ENCODE measurements at regions not wholly inside any gene's neighbourhood (a gene's known extent, or its start where the extent isn't known, plus 50 kb on each side); places are given as distances from the start of the nearest gene placed in this dataset.
A peak's percentile ranks its signal among the peaks of the same experiment; 100 is the strongest.

DNA sequence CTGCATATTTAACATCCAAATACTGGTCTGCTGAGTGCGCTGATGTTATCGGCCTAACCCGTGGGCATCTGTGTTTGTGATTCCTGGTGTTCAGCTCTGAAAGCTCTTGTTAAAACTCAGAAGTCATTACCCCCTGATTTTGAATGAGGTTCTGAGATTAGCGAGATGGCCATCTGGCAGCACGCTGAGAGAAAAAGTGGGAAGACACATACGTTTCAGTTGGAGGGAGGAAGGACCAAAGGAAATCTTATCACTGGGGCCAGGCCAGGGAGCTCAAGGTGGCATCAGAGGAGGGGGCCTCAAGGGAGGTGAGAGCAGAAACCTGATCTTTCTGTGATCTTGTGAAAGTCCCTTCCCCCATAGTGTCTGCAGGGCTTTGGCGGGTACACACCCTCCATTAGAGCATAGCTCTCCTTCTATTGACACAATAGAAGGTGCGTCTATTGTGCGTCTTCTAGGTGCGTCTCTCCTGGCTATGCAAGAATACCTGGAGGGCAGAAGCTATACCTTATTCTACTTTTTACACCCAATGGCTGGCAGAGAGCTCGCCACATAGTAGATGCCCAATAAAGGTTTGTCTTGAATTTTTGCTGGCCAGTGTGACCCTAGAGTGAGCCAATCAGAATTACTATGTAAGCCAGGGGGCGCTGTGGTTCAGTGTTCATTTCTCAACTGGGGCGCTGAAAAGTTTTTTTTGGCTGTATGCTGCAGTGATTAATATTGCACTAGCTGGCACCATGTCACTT, 182.4 kb downstream of the SHQ1 start:
- H2AK5ac ChIP-seq (ENCODE audit: low read depth, low read length) = no peak overlapping the region
- no peak overlapping the region; the same call in 1 of the 2 replicates for H3K18ac ChIP-seq (ENCODE audit: extremely low read depth, low read length)
- no peak overlapping the region for H3K4me3 ChIP-seq (ENCODE audit: extremely low read depth in 1 of 4, insufficient read depth in 2 of 4, low read depth in 3 of 4, low read length in 4 of 4)
- no peak overlapping the region for H2BK20ac ChIP-seq (ENCODE audit: low read length)
- no peak overlapping the region for H3K4me2 ChIP-seq (ENCODE audit: insufficient read depth in 1 of 2, low read depth in 2 of 2, low read length in 2 of 2)
- no peak overlapping the region; the same call in 1 of the 2 replicates for H2BK5ac ChIP-seq (ENCODE audit: low read depth, low read length)
- no peak overlapping the region for H2BK120ac ChIP-seq (replicated peaks; ENCODE audit: low read depth, low read length)
- no peak overlapping the region for H2BK12ac ChIP-seq (ENCODE audit: low read depth, low read length)
- H3K9me3 ChIP-seq (ENCODE audit: insufficient read depth in 2 of 2, low read depth in 1 of 2, low read length in 1 of 2) = no peaks in the 10 kb centered on the region
- peak; percentile 84 for FAIRE-seq
- H4K91ac ChIP-seq (replicated peaks; ENCODE audit: insufficient read length, low read length) = no peak overlapping the region
- 82% methylated on average over 13 of the region's 13 CpGs; no CpG with 5 or more reads in 1 of the 2 experiments for WGBS, 2 experiments (ENCODE audit: extremely low coverage in 1 of 2, insufficient coverage in 1 of 2, insufficient read length in 1 of 2, insufficient replicate concordance in 2 of 2, low coverage in 1 of 2, low lambda C conversion rate in 2 of 2, missing lambda C conversion rate in 1 of 2)
- H2BK15ac ChIP-seq (ENCODE audit: low read length) = no peak overlapping the region
- H2AFZ ChIP-seq (ENCODE audit: low read length) = no peak overlapping the region
- H3K23ac ChIP-seq (ENCODE audit: insufficient read length) = no peak overlapping the region
- H3K56ac ChIP-seq (replicated peaks; ENCODE audit: insufficient read length, low read depth, low read length) = no peak overlapping the region
- peak in 1 of 2 experiments; percentile 87 for DNase-seq (ENCODE audit: low read depth in 1 of 2, low spot score in 2 of 2)
- no peaks in the 10 kb centered on the region for H3K27me3 ChIP-seq (replicated peaks in 1 of 4; ENCODE audit: control insufficient read depth in 3 of 4, extremely low read depth in 1 of 4, insufficient read depth in 3 of 4, low read length in 3 of 4)
- no peak overlapping the region for H3K9ac ChIP-seq (replicated peaks in 1 of 4; ENCODE audit: extremely low read depth in 1 of 4, low read depth in 3 of 4, low read length in 3 of 4)
- H3K79me2 ChIP-seq (ENCODE audit: control insufficient read depth in 1 of 2, insufficient read depth in 2 of 2, low read length in 2 of 2) = no peaks in the 10 kb centered on the region
- ChIA-PET CTCF (ENCODE audit: partially characterized antibody) (interaction anchor here (0.6 to 6.7 kb wide), 99 partner anchors 9 to 1174 kb away, joined by 3 to 114 read pairs (median 4); no protein-coding TSS in a partner anchor), POLR2A (ENCODE audit: partially characterized antibody) (no interaction called here)
- H4K20me1 ChIP-seq (replicated peaks in 1 of 2; ENCODE audit: control insufficient read depth in 1 of 2, insufficient read depth in 2 of 2, low read length in 2 of 2) = no peaks in the 10 kb centered on the region
- TF ChIP-seq RNF2 (IDR thresholded peaks at IDR 0.05; ENCODE audit: borderline replicate concordance, low read depth, low read length, missing control alignments, poor library complexity, severe bottlenecking) = no peak
- TF ChIP-seq, protein P1, sequence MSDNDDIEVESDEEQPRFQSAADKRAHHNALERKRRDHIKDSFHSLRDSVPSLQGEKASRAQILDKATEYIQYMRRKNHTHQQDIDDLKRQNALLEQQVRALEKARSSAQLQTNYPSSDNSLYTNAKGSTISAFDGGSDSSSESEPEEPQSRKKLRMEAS (IDR thresholded peaks at IDR 0.05) = no peak
- TF ChIP-seq CBX5 (IDR thresholded peaks at IDR 0.05; ENCODE audit: low read depth, low read length) = no peak
- TF ChIP-seq, protein P2, sequence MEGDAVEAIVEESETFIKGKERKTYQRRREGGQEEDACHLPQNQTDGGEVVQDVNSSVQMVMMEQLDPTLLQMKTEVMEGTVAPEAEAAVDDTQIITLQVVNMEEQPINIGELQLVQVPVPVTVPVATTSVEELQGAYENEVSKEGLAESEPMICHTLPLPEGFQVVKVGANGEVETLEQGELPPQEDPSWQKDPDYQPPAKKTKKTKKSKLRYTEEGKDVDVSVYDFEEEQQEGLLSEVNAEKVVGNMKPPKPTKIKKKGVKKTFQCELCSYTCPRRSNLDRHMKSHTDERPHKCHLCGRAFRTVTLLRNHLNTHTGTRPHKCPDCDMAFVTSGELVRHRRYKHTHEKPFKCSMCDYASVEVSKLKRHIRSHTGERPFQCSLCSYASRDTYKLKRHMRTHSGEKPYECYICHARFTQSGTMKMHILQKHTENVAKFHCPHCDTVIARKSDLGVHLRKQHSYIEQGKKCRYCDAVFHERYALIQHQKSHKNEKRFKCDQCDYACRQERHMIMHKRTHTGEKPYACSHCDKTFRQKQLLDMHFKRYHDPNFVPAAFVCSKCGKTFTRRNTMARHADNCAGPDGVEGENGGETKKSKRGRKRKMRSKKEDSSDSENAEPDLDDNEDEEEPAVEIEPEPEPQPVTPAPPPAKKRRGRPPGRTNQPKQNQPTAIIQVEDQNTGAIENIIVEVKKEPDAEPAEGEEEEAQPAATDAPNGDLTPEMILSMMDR (IDR thresholded peaks at IDR 0.05; ENCODE audit: control extremely low read depth in 1 of 3, insufficient read depth in 1 of 3, low read depth in 1 of 3, low read length in 3 of 3) = peak; percentile 15 to 71 (median 70)
- TF ChIP-seq SIX5 (IDR thresholded peaks at IDR 0.05; ENCODE audit: low read depth, low read length) = no peak
- peak; percentile 81 to 86 for TF ChIP-seq RAD21 (IDR thresholded peaks at IDR 0.05 in 1 of 2, conservative IDR thresholded peaks at IDR 0.05 in 1 of 2; ENCODE audit: low read depth in 2 of 2, low read length in 2 of 2)
- no peak for TF ChIP-seq POU5F1 (IDR thresholded peaks at IDR 0.05; ENCODE audit: low read depth, low read length)
- H3K23me2 ChIP-seq (ENCODE audit: low read depth, low read length) = no peaks in the 10 kb centered on the region
- no peaks in the 10 kb centered on the region for H3K79me1 ChIP-seq (ENCODE audit: low read depth, low read length)
- no peak overlapping the region for H3K14ac ChIP-seq (ENCODE audit: insufficient read length)
- no peak overlapping the region for H3K27ac ChIP-seq (ENCODE audit: low read depth, low read length)
- H3K4me1 ChIP-seq (replicated peaks in 1 of 4; ENCODE audit: control insufficient read depth in 3 of 4, insufficient read depth in 4 of 4, low read length in 3 of 4) = no peaks in the 10 kb centered on the region; a peak in 1 of 7 replicates
- no peak overlapping the region for H4K5ac ChIP-seq (ENCODE audit: insufficient read length, low read depth, low read length)
- H4K8ac ChIP-seq (ENCODE audit: extremely low read depth, insufficient read depth, low read length) = no peak overlapping the region
- no peaks in the 10 kb centered on the region for H3K36me3 ChIP-seq (ENCODE audit: control insufficient read depth in 2 of 4, insufficient read depth in 4 of 4, low read length in 3 of 4)
- no peak overlapping the region for H3K4ac ChIP-seq (replicated peaks; ENCODE audit: insufficient read length, low read depth, low read length)

Data from H1 (cell line).